Naive B cell (primary cell): ENCODE measurements at regions not wholly inside any gene's neighbourhood (a gene's known extent, or its start where the extent isn't known, plus 50 kb on each side); places are given as distances from the start of the nearest gene placed in this dataset.

Source experiments
- ATAC-seq, 2 donors: fragments of 150-1000 bp; cut with Tn5 transposase; 2 replicates each; pipeline ENCODE4 v1.10.0; 2021; ENCODE audit warnings: low read depth in 2 of 2, mild to moderate bottlenecking in 2 of 2, moderate library complexity in 2 of 2
- DNase-seq: peaks from one replicate; pipeline ENCODE4 v3.0.0; 2022
- H3K27ac Mint-ChIP-seq, 6 donors: one replicate each; pipeline ENCODE4 v1.8.0; 2020 to 2022; ENCODE audit warnings: mild to moderate bottlenecking in 6 of 6, mixed read lengths in 6 of 6, moderate library complexity in 5 of 6, inconsistent platforms in 2 of 6
- H3K27me3 Mint-ChIP-seq, 3 donors: one replicate each; pipeline ENCODE4 v1.8.0; 2021 to 2022; ENCODE audit warnings: mixed read lengths in 3 of 3, mild to moderate bottlenecking in 1 of 3
- H3K36me3 Mint-ChIP-seq, 2 donors: one replicate each; pipeline ENCODE4 v1.8.0; 2020 to 2022; ENCODE audit warnings: mixed read lengths in 2 of 2, inconsistent platforms in 1 of 2, mild to moderate bottlenecking in 1 of 2
- H3K4me1 Mint-ChIP-seq, 3 donors: one replicate each; pipeline ENCODE4 v1.8.0; 2020 to 2022; ENCODE audit warnings: mixed read lengths in 3 of 3, inconsistent platforms in 1 of 3, mild to moderate bottlenecking in 1 of 3, moderate library complexity in 1 of 3
- H3K4me3 Mint-ChIP-seq, 8 donors: one replicate each; pipeline ENCODE4 v1.8.0; 2020 to 2022; ENCODE audit warnings: mild to moderate bottlenecking in 8 of 8, mixed read lengths in 8 of 8, moderate library complexity in 8 of 8, inconsistent platforms in 2 of 8
- H3K9me3 Mint-ChIP-seq, 7 donors: one replicate each; pipeline ENCODE4 v1.8.0; 2020 to 2022; ENCODE audit warnings: mixed read lengths in 7 of 7, mild to moderate bottlenecking in 5 of 7, inconsistent platforms in 2 of 7, moderate library complexity in 1 of 7

- Mint-ChIP-seq H3K9me3 (peaks cover 0 to 2% (median 0%) of the 10 kb centered on the region in 7 donors), H3K27ac (no peak overlapping the region), H3K4me3 (no peak overlapping the region), H3K4me1 (no peaks in the 10 kb centered on the region), H3K36me3 (no peaks in the 10 kb centered on the region), H3K27me3 (peaks cover 1 to 6% (median 1%) of the 10 kb centered on the region in 3 donors)
- no peak for ATAC-seq
- DNase-seq, result no peak
Observed at GRCh38 chr20:40196846-40197436, 492.1 kb downstream of the MAFB start.

- H3K4me1 Mint-ChIP-seq, result no peaks in the 10 kb centered on the region
- ATAC-seq (no peak), DNase-seq (no peak)
- no peaks in the 10 kb centered on the region for H3K36me3 Mint-ChIP-seq
- H3K27ac Mint-ChIP-seq, result no peak overlapping the region
- peaks cover 0 to 2% (median 0%) of the 10 kb centered on the region in 7 donors for H3K9me3 Mint-ChIP-seq
- H3K4me3 Mint-ChIP-seq, result no peak overlapping the region
- H3K27me3 Mint-ChIP-seq, result peaks cover 0 to 5% (median 0%) of the 10 kb centered on the region in 3 donors
Observed at GRCh38 chr20:40195742-40196141, 493.3 kb downstream of the MAFB start.

GRCh38 chr20:40192529-40192928 lies 496.5 kb downstream of the MAFB start:
- Mint-ChIP-seq H3K4me1 (no peaks in the 10 kb centered on the region), H3K27ac (peak overlapping the region in 1 of 6 donors; percentile 23), H3K9me3 (peaks cover 0 to 2% (median 0%) of the 10 kb centered on the region in 7 donors), H3K4me3 (no peak overlapping the region), H3K36me3 (no peaks in the 10 kb centered on the region), H3K27me3 (peaks cover 0 to 8% (median 6%) of the 10 kb centered on the region in 3 donors)
- DNase-seq (no peak), ATAC-seq (no peak)

- ATAC-seq (no peak), DNase-seq (no peak)
- Mint-ChIP-seq H3K36me3 (no peaks in the 10 kb centered on the region), H3K27me3 (peaks cover 0 to 8% (median 6%) of the 10 kb centered on the region in 3 donors), H3K27ac (no peak overlapping the region), H3K4me3 (no peak overlapping the region), H3K4me1 (no peaks in the 10 kb centered on the region), H3K9me3 (peaks cover 0 to 2% (median 0%) of the 10 kb centered on the region in 7 donors)
Observed at GRCh38 chr20:40192081-40192480, 497.0 kb downstream of the MAFB start.

GRCh38 chr20:40191573-40191972 lies 497.5 kb downstream of the MAFB start:
- Mint-ChIP-seq H3K4me3 (no peak overlapping the region), H3K9me3 (peaks cover 0 to 2% (median 0%) of the 10 kb centered on the region in 7 donors), H3K4me1 (no peaks in the 10 kb centered on the region), H3K27ac (no peak overlapping the region), H3K27me3 (peaks cover 0 to 8% (median 6%) of the 10 kb centered on the region in 3 donors), H3K36me3 (no peaks in the 10 kb centered on the region)
- DNase-seq (no peak), ATAC-seq (no peak)

GRCh38 chr20:40189621-40190020 lies 499.4 kb downstream of the MAFB start:
- no peaks in the 10 kb centered on the region for H3K36me3 Mint-ChIP-seq
- no peak overlapping the region for H3K4me3 Mint-ChIP-seq
- no peak for ATAC-seq
- H3K27me3 Mint-ChIP-seq, result peaks cover 0 to 8% (median 6%) of the 10 kb centered on the region in 3 donors
- no peak for DNase-seq
- H3K9me3 Mint-ChIP-seq, result peaks cover 0 to 2% (median 0%) of the 10 kb centered on the region in 7 donors
- H3K4me1 Mint-ChIP-seq, result no peaks in the 10 kb centered on the region
- H3K27ac Mint-ChIP-seq, result no peak overlapping the region

GRCh38 chr20:40188319-40188718 lies 500.7 kb downstream of the MAFB start:
- ATAC-seq (no peak), DNase-seq (no peak)
- no peak overlapping the region for H3K27ac Mint-ChIP-seq
- no peak overlapping the region for H3K4me3 Mint-ChIP-seq
- no peaks in the 10 kb centered on the region for H3K36me3 Mint-ChIP-seq
- peaks cover 0 to 8% (median 6%) of the 10 kb centered on the region in 3 donors for H3K27me3 Mint-ChIP-seq
- H3K9me3 Mint-ChIP-seq, result peaks cover 0 to under 1% (median 0%) of the 10 kb centered on the region in 7 donors
- no peaks in the 10 kb centered on the region for H3K4me1 Mint-ChIP-seq

- Mint-ChIP-seq H3K27ac (no peak overlapping the region), H3K4me1 (no peaks in the 10 kb centered on the region), H3K9me3 (no peaks in the 10 kb centered on the region), H3K27me3 (peaks cover 0 to 8% (median 6%) of the 10 kb centered on the region in 3 donors), H3K4me3 (no peak overlapping the region), H3K36me3 (no peaks in the 10 kb centered on the region)
- DNase-seq (no peak), ATAC-seq (no peak)
Observed at GRCh38 chr20:40186826-40187225, 502.2 kb downstream of the MAFB start.

- no peak for DNase-seq
- Mint-ChIP-seq H3K9me3 (peaks cover 0 to 2% (median 0%) of the 10 kb centered on the region in 7 donors), H3K27me3 (peaks cover 0 to 6% (median 0%) of the 10 kb centered on the region in 3 donors), H3K4me3 (no peak overlapping the region), H3K36me3 (no peaks in the 10 kb centered on the region), H3K4me1 (no peaks in the 10 kb centered on the region), H3K27ac (no peak overlapping the region)
- ATAC-seq, result no peak
Observed at GRCh38 chr20:40181676-40182075, 507.4 kb downstream of the MAFB start.

- H3K36me3 Mint-ChIP-seq, result no peaks in the 10 kb centered on the region
- H3K4me1 Mint-ChIP-seq, result no peaks in the 10 kb centered on the region
- ATAC-seq (no peak), DNase-seq (no peak)
- no peak overlapping the region for H3K4me3 Mint-ChIP-seq
- H3K27me3 Mint-ChIP-seq, result peaks cover 11 to 22% (median 22%) of the 10 kb centered on the region in 3 donors
- peaks cover 0 to 2% (median 0%) of the 10 kb centered on the region in 7 donors for H3K9me3 Mint-ChIP-seq
- H3K27ac Mint-ChIP-seq, result no peak overlapping the region
Observed at GRCh38 chr20:40176098-40176841, 512.8 kb downstream of the MAFB start.

GRCh38 chr20:40175296-40175695 lies 513.7 kb downstream of the MAFB start:
- Mint-ChIP-seq H3K9me3 (no peaks in the 10 kb centered on the region), H3K27me3 (peaks cover 16 to 22% (median 22%) of the 10 kb centered on the region in 3 donors), H3K4me3 (no peak overlapping the region), H3K27ac (no peak overlapping the region), H3K36me3 (no peaks in the 10 kb centered on the region), H3K4me1 (no peaks in the 10 kb centered on the region)
- ATAC-seq (no peak), DNase-seq (no peak)

GRCh38 chr20:40173872-40174271 lies 515.2 kb downstream of the MAFB start:
- Mint-ChIP-seq H3K9me3 (no peaks in the 10 kb centered on the region), H3K4me3 (no peak overlapping the region), H3K27me3 (peaks cover 16 to 22% (median 22%) of the 10 kb centered on the region in 3 donors), H3K36me3 (no peaks in the 10 kb centered on the region), H3K4me1 (no peaks in the 10 kb centered on the region), H3K27ac (no peak overlapping the region)
- ATAC-seq (no peak), DNase-seq (no peak)

- ATAC-seq (no peak), DNase-seq (no peak)
- Mint-ChIP-seq H3K9me3 (no peaks in the 10 kb centered on the region), H3K4me3 (no peak overlapping the region), H3K36me3 (no peaks in the 10 kb centered on the region), H3K27ac (no peak overlapping the region), H3K27me3 (peaks cover 5 to 14% (median 8%) of the 10 kb centered on the region in 3 donors), H3K4me1 (no peaks in the 10 kb centered on the region)
Observed at GRCh38 chr20:40168981-40169620, 519.9 kb downstream of the MAFB start.

- no peaks in the 10 kb centered on the region for H3K36me3 Mint-ChIP-seq
- no peaks in the 10 kb centered on the region for H3K4me1 Mint-ChIP-seq
- peaks cover 0 to 6% (median 4%) of the 10 kb centered on the region in 3 donors for H3K27me3 Mint-ChIP-seq
- no peak overlapping the region for H3K27ac Mint-ChIP-seq
- DNase-seq (no peak), ATAC-seq (no peak)
- no peak overlapping the region for H3K4me3 Mint-ChIP-seq
- no peaks in the 10 kb centered on the region for H3K9me3 Mint-ChIP-seq
Observed at GRCh38 chr20:40161391-40161790, 527.6 kb downstream of the MAFB start.
